ENCODE measurements at regions not wholly inside any gene's neighbourhood (a gene's known extent, or its start where the extent isn't known, plus 50 kb on each side); places are given as distances from the start of the nearest gene placed in this dataset.

DNA sequence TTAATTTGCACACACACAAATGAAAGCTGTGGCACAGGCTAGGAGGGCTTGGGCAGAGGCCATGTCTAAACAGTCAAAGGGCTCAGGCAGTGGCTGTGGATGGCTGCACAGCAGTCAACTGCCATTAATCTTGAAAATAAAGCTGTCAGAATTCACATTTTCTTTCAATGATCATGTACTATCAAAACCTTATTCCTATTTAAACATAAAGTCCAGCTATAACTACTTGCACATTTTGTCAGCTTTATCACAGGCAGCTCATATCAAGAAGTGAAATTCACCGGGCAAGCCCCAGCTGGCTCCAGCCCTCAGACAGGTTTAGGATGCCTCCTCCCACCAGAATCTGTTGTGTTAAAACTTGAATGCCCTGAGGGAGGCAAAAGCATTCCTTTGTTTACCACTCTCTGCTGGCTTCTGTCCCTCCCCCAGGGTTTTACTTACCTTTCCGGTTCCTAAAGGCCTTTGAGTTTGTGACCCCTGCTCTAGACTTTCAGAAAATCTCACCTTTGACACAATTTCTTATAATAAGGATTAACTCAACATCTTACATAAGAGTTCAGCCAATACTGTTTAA is 54.9 kb upstream of the GRAMD2B start:
- Histone ChIP-seq H3K27me3 (ENCODE audit: control insufficient read depth in 2 of 2, insufficient read depth in 2 of 2, low read length in 2 of 2) (peaks cover 0 to 3% of the 10 kb centered on the region in 2 experiments), H3K9me3 (replicated peaks; ENCODE audit: control insufficient read depth, insufficient read depth, low read length) (no peaks in the 10 kb centered on the region), H3K79me2 (ENCODE audit: control insufficient read depth, insufficient read depth, low read length) (no peaks in the 10 kb centered on the region), H3K9ac (replicated peaks; ENCODE audit: extremely low read depth, insufficient read depth, low read length) (no peak overlapping the region), H3K9me1 (replicated peaks; ENCODE audit: control insufficient read depth, extremely low read depth, insufficient read depth, low read length) (no peaks in the 10 kb centered on the region), H3K27ac (ENCODE audit: insufficient read depth, low read depth, low read length) (no peak overlapping the region), H4K20me1 (replicated peaks; ENCODE audit: control insufficient read depth, extremely low read depth, insufficient read depth, low read length) (no peaks in the 10 kb centered on the region), H3K4me2 (ENCODE audit: insufficient read depth, low read length) (no peak overlapping the region), H2AFZ (ENCODE audit: low read depth, low read length) (no peak overlapping the region), H3K4me1 (ENCODE audit: control insufficient read depth, extremely low read depth, insufficient read depth, low read length) (no peaks in the 10 kb centered on the region), H3K36me3 (ENCODE audit: control insufficient read depth in 2 of 2, extremely low read depth in 1 of 2, insufficient read depth in 2 of 2, low read length in 2 of 2) (no peaks in the 10 kb centered on the region), H3K4me3 (replicated peaks in 1 of 3; ENCODE audit: insufficient read depth in 1 of 3, low read depth in 1 of 3, low read length in 3 of 3) (no peak overlapping the region)
- no peak for DNase-seq (ENCODE audit: low read depth, low spot score)
- dilution Hi-C loops (cut with MboI; ENCODE audit: extremely low pct_ligation_motif_present, low sequenced_read_pairs): no loop called here
- ChIA-PET POLR2A (no interaction called here), CTCF (no interaction called here)
- no peak for FAIRE-seq
- intact Hi-C loops (cut with micrococcal nuclease): no loop called here
- BruUV-seq (replicated peaks): no TSS peak
- TF ChIP-seq FOS (IDR thresholded peaks at IDR 0.05; ENCODE audit: borderline replicate concordance, insufficient read depth, low read length) (no peak), POLR2AphosphoS5 (IDR thresholded peaks at IDR 0.05; ENCODE audit: insufficient read depth, low read depth, low read length) (no peak), POLR2A (IDR thresholded peaks at IDR 0.05; ENCODE audit: low read depth, low read length) (no peak)

GRCh38 chr5:126369083-126369482 is 54.1 kb upstream of the GRAMD2B start:
- H3K36me3 ChIP-seq (ENCODE audit: control insufficient read depth in 2 of 2, extremely low read depth in 1 of 2, insufficient read depth in 2 of 2, low read length in 2 of 2): no peaks in the 10 kb centered on the region
- CTCF ChIA-PET: interaction anchor here (0.9 to 1.0 kb wide), 2 partner anchors 9 to 14 kb away, joined by 3 read pairs; no protein-coding TSS in a partner anchor
- peaks cover 0 to 3% of the 10 kb centered on the region in 2 experiments for H3K27me3 ChIP-seq (ENCODE audit: control insufficient read depth in 2 of 2, insufficient read depth in 2 of 2, low read length in 2 of 2)
- no peaks in the 10 kb centered on the region for H3K4me1 ChIP-seq (ENCODE audit: control insufficient read depth, extremely low read depth, insufficient read depth, low read length)
- no peak overlapping the region for H3K27ac ChIP-seq (ENCODE audit: insufficient read depth, low read depth, low read length)
- no TSS peak for BruUV-seq (replicated peaks)
- POLR2A ChIA-PET: no interaction called here
- H3K9me1 ChIP-seq (replicated peaks; ENCODE audit: control insufficient read depth, extremely low read depth, insufficient read depth, low read length): no peaks in the 10 kb centered on the region
- no peaks in the 10 kb centered on the region for H4K20me1 ChIP-seq (replicated peaks; ENCODE audit: control insufficient read depth, extremely low read depth, insufficient read depth, low read length)
- H3K4me2 ChIP-seq (ENCODE audit: insufficient read depth, low read length): no peak overlapping the region
- no peak overlapping the region for H3K9ac ChIP-seq (replicated peaks; ENCODE audit: extremely low read depth, insufficient read depth, low read length)
- no peak for FAIRE-seq
- no peaks in the 10 kb centered on the region for H3K79me2 ChIP-seq (ENCODE audit: control insufficient read depth, insufficient read depth, low read length)
- no peak overlapping the region for H2AFZ ChIP-seq (ENCODE audit: low read depth, low read length)
- TF ChIP-seq FOS (IDR thresholded peaks at IDR 0.05; ENCODE audit: borderline replicate concordance, insufficient read depth, low read length): no peak
- TF ChIP-seq MYC (IDR thresholded peaks at IDR 0.05; ENCODE audit: low read depth, low read length): no peak
- no peak for TF ChIP-seq CTCF (IDR thresholded peaks at IDR 0.05; ENCODE audit: extremely low read depth in 1 of 2, insufficient read depth in 1 of 2, low read depth in 1 of 2, low read length in 2 of 2)
- no peak for TF ChIP-seq POLR2A (IDR thresholded peaks at IDR 0.05; ENCODE audit: low read depth, low read length)
- TF ChIP-seq, protein P1, sequence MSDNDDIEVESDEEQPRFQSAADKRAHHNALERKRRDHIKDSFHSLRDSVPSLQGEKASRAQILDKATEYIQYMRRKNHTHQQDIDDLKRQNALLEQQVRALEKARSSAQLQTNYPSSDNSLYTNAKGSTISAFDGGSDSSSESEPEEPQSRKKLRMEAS (IDR thresholded peaks at IDR 0.05; ENCODE audit: insufficient read depth, insufficient read length): no peak
- no peak for TF ChIP-seq EZH2 (IDR thresholded peaks at IDR 0.05; ENCODE audit: borderline replicate concordance, low read depth, low read length, severe bottlenecking)
- dilution Hi-C loops (cut with MboI; ENCODE audit: extremely low pct_ligation_motif_present, low sequenced_read_pairs) (no loop called here), intact Hi-C loops (cut with micrococcal nuclease) (no loop called here)
- H3K9me3 ChIP-seq (replicated peaks; ENCODE audit: control insufficient read depth, insufficient read depth, low read length): no peaks in the 10 kb centered on the region
- no peak overlapping the region for H3K4me3 ChIP-seq (replicated peaks in 1 of 3; ENCODE audit: insufficient read depth in 1 of 3, low read depth in 1 of 3, low read length in 3 of 3)
- no peak for DNase-seq (ENCODE audit: low read depth, low spot score)

All from endothelial cell of umbilical vein (primary cell).